GM18507 (cell line): ENCODE measurements at regions not wholly inside any gene's neighbourhood (a gene's known extent, or its start where the extent isn't known, plus 50 kb on each side); places are given as distances from the start of the nearest gene placed in this dataset.
"Not testable (repeated sequence)": the region's sequence is repeated elsewhere in the genome, so short reads cannot be mapped to it uniquely, and the experiment has no call there.

Source experiments
- DNase-seq: peaks from one replicate; pipeline ENCODE4 v3.0.0; 2011; ENCODE audit warnings: low read depth; ENCODE audit not compliant: insufficient read length; ENCODE audit errors: extremely low spot score
- FAIRE-seq: peaks from 2 replicates; lab custom pipeline; 2011; peaks lifted over from hg19 to GRCh38; lab: Jason Lieb, UNC

- DNase-seq (no peak), FAIRE-seq (no peak)
These were observed 148.7 kb upstream of the PCGF5 start for GRCh38 chr10:91071786-91072185.

GRCh38 chr10:91073286-91073979 is 147.0 kb upstream of the PCGF5 start:
- FAIRE-seq (no peak), DNase-seq (no peak)

GRCh38 chr10:91076991-91077548 is 143.4 kb upstream of the PCGF5 start:
- no peak for FAIRE-seq
- DNase-seq: no peak

GRCh38 chr10:91077549-91078071 is 142.9 kb upstream of the PCGF5 start:
- DNase-seq: no peak
- FAIRE-seq: no peak

- no peak for FAIRE-seq
These were observed 139.7 kb upstream of the PCGF5 start for GRCh38 chr10:91080776-91081175.

GRCh38 chr10:91082447-91082846 is 138.0 kb upstream of the PCGF5 start:
- FAIRE-seq (no peak), DNase-seq (no peak)

More at GRCh38 chr10:91080776-91081175, 139.7 kb upstream of the PCGF5 start:
- no peak for DNase-seq

- FAIRE-seq: peak; percentile 53
- DNase-seq: no peak
These were observed 131.9 kb upstream of the PCGF5 start for GRCh38 chr10:91088300-91089140.

GRCh38 chr10:91090761-91091529 is 129.5 kb upstream of the PCGF5 start:
- DNase-seq: no peak
- peak; percentile 33 for FAIRE-seq

- FAIRE-seq: no peak
These were observed 128.7 kb upstream of the PCGF5 start for GRCh38 chr10:91091780-91092179.

GRCh38 chr10:91096274-91096673 is 124.2 kb upstream of the PCGF5 start:
- FAIRE-seq: no peak
- DNase-seq: no peak

More at GRCh38 chr10:91091780-91092179, 128.7 kb upstream of the PCGF5 start:
- no peak for DNase-seq

- no peak for FAIRE-seq
- DNase-seq: no peak
These were observed 123.2 kb upstream of the PCGF5 start for GRCh38 chr10:91097313-91097712.

- not testable (repeated sequence) for DNase-seq, FAIRE-seq
These were observed 122.4 kb upstream of the PCGF5 start for GRCh38 chr10:91098021-91098420.

GRCh38 chr10:91103384-91104192 is 116.9 kb upstream of the PCGF5 start:
- FAIRE-seq (peak; percentile 56), DNase-seq (no peak)

GRCh38 chr10:91104193-91105041 is 116.0 kb upstream of the PCGF5 start:
- no peak for FAIRE-seq
- no peak for DNase-seq

- no peak for FAIRE-seq
- DNase-seq: no peak
These were observed 115.2 kb upstream of the PCGF5 start for GRCh38 chr10:91105269-91105668.

GRCh38 chr10:91108820-91109219 is 111.6 kb upstream of the PCGF5 start:
- DNase-seq (no peak), FAIRE-seq (no peak)

GRCh38 chr10:91111060-91111459 is 109.4 kb upstream of the PCGF5 start:
- no peak for DNase-seq
- no peak for FAIRE-seq
